ENCODE measurements at regions not wholly inside any gene's neighbourhood (a gene's known extent, or its start where the extent isn't known, plus 50 kb on each side); places are given as distances from the start of the nearest gene placed in this dataset.

- H3K4me3 ChIP-seq (replicated peaks; ENCODE audit: insufficient read depth, low read length): no peak overlapping the region
- no peak for TF ChIP-seq GABPA (IDR thresholded peaks at IDR 0.05; ENCODE audit: low read depth)
- no peak for TF ChIP-seq POLR2AphosphoS5 (IDR thresholded peaks at IDR 0.05; ENCODE audit: low read depth)
- TF ChIP-seq REST (IDR thresholded peaks at IDR 0.05; ENCODE audit: insufficient replicate concordance, low read depth): no peak
- no peak for TF ChIP-seq SPI1 (IDR thresholded peaks at IDR 0.05; ENCODE audit: borderline replicate concordance, low read depth)
- TF ChIP-seq CTCF (IDR thresholded peaks at IDR 0.05; ENCODE audit: insufficient read depth, low read length): no peak
- no peaks in the 10 kb centered on the region for H3K27me3 ChIP-seq (ENCODE audit: insufficient read depth, poor library complexity, severe bottlenecking)
- H3K27ac ChIP-seq (replicated peaks): no peak overlapping the region
- no peak for DNase-seq (ENCODE audit: low read depth in 1 of 2, low spot score in 1 of 2)
Measured at GRCh38 chr15:98484914-98485313, 163.4 kb upstream of the IGF1R start.

GRCh38 chr15:98485451-98485850 is 162.9 kb upstream of the IGF1R start:
- Histone ChIP-seq H3K27me3 (ENCODE audit: insufficient read depth, poor library complexity, severe bottlenecking) (no peaks in the 10 kb centered on the region), H3K4me3 (replicated peaks; ENCODE audit: insufficient read depth, low read length) (no peak overlapping the region), H3K27ac (replicated peaks) (no peak overlapping the region)
- DNase-seq (ENCODE audit: low read depth in 1 of 2, low spot score in 1 of 2): no peak
- TF ChIP-seq REST (IDR thresholded peaks at IDR 0.05; ENCODE audit: insufficient replicate concordance, low read depth) (no peak), SPI1 (IDR thresholded peaks at IDR 0.05; ENCODE audit: borderline replicate concordance, low read depth) (no peak), CTCF (IDR thresholded peaks at IDR 0.05; ENCODE audit: insufficient read depth, low read length) (no peak), POLR2AphosphoS5 (IDR thresholded peaks at IDR 0.05; ENCODE audit: low read depth) (no peak), GABPA (IDR thresholded peaks at IDR 0.05; ENCODE audit: low read depth) (no peak)

GRCh38 chr15:98493966-98494511 is 154.3 kb upstream of the IGF1R start:
- H3K27me3 ChIP-seq (ENCODE audit: insufficient read depth, poor library complexity, severe bottlenecking): no peaks in the 10 kb centered on the region
- no peak for TF ChIP-seq GABPA (IDR thresholded peaks at IDR 0.05; ENCODE audit: low read depth)
- no peak for TF ChIP-seq CTCF (IDR thresholded peaks at IDR 0.05; ENCODE audit: insufficient read depth, low read length)
- no peak for TF ChIP-seq SPI1 (IDR thresholded peaks at IDR 0.05; ENCODE audit: borderline replicate concordance, low read depth)
- TF ChIP-seq REST (IDR thresholded peaks at IDR 0.05; ENCODE audit: insufficient replicate concordance, low read depth): no peak
- TF ChIP-seq POLR2AphosphoS5 (IDR thresholded peaks at IDR 0.05; ENCODE audit: low read depth): no peak
- DNase-seq (ENCODE audit: low read depth in 1 of 2, low spot score in 1 of 2): no peak
- H3K4me3 ChIP-seq (replicated peaks; ENCODE audit: insufficient read depth, low read length): no peak overlapping the region
- no peak overlapping the region for H3K27ac ChIP-seq (replicated peaks)
